GM23338 (cell line): ENCODE measurements at regions not wholly inside any gene's neighbourhood (a gene's known extent, or its start where the extent isn't known, plus 50 kb on each side); places are given as distances from the start of the nearest gene placed in this dataset.

Source experiments
- ATAC-seq: fragments of 200-7000 bp; cut with Tn5 transposase; 3 replicates; pipeline ENCODE4 v1.9.1; 2020
- DNase-seq: peaks from one replicate; pipeline ENCODE4 v3.0.0-alpha.2; 2015; ENCODE audit warnings: low spot score
- H2AFZ ChIP-seq: fragments of 200-600 bp; sonication (generic); 2 replicates; pipeline ENCODE4 v1.8.0; 2016; ENCODE audit warnings: antibody characterized with exemption, mild to moderate bottlenecking, moderate library complexity
- H3F3A ChIP-seq: fragments of 200-600 bp; sonication (generic); replicated peaks from 2 replicates; pipeline ENCODE4 v1.8.0; 2017; ENCODE audit warnings: antibody characterized with exemption, mixed run types, low read depth
- H3K27ac ChIP-seq: fragments of 200-600 bp; sonication (generic); 2 replicates; pipeline ENCODE4 v1.6.1; 2016; ENCODE audit warnings: low read depth
- H3K27me3 ChIP-seq: fragments of 200-600 bp; sonication (generic); 2 replicates; pipeline ENCODE4 v1.8.0; 2016; ENCODE audit warnings: mild to moderate bottlenecking, mixed run types, moderate library complexity; ENCODE audit not compliant: insufficient read depth
- H3K36me3 ChIP-seq: fragments of 200-600 bp; sonication (generic); 2 replicates; pipeline ENCODE4 v1.8.0; 2016; ENCODE audit warnings: mild to moderate bottlenecking; ENCODE audit not compliant: insufficient read depth
- H3K4me1 ChIP-seq: fragments of 200-600 bp; sonication (generic); 2 replicates; pipeline ENCODE4 v1.8.0; 2016; ENCODE audit warnings: mild to moderate bottlenecking, moderate library complexity; ENCODE audit not compliant: insufficient read depth
- H3K4me2 ChIP-seq: fragments of 200-600 bp; sonication (generic); 2 replicates; pipeline ENCODE4 v1.7.1; 2017; ENCODE audit warnings: mixed run types
- H3K4me3 ChIP-seq: fragments of 200-600 bp; sonication (generic); 2 replicates; pipeline ENCODE4 v1.6.1; 2016; ENCODE audit warnings: mixed run types
- H3K79me2 ChIP-seq: fragments of 200-600 bp; sonication (generic); replicated peaks from 2 replicates; pipeline ENCODE4 v1.8.0; 2017; ENCODE audit warnings: mild to moderate bottlenecking; ENCODE audit not compliant: insufficient read depth
- H3K9me2 ChIP-seq: fragments of 200-600 bp; sonication (generic); 2 replicates; pipeline ENCODE4 v1.8.0; 2017; ENCODE audit not compliant: insufficient read depth
- H4K20me1 ChIP-seq: fragments of 200-600 bp; sonication (generic); replicated peaks from 2 replicates; pipeline ENCODE4 v1.8.0; 2017; ENCODE audit warnings: mild to moderate bottlenecking; ENCODE audit not compliant: insufficient read depth
- H3K27ac Mint-ChIP-seq: 2 replicates; pipeline ENCODE4 v1.8.0; 2020; ENCODE audit warnings: inconsistent platforms, mild to moderate bottlenecking, moderate library complexity, mixed read lengths
- H3K27me3 Mint-ChIP-seq: 3 replicates; pipeline ENCODE4 v1.8.0; 2022; ENCODE audit warnings: low read depth, mild to moderate bottlenecking, moderate library complexity, mixed read lengths, inconsistent platforms; ENCODE audit not compliant: insufficient read depth, poor library complexity
- H3K36me3 Mint-ChIP-seq: 3 replicates; pipeline ENCODE4 v1.8.0; 2021; ENCODE audit warnings: low read depth, mild to moderate bottlenecking, inconsistent platforms, moderate library complexity, mixed read lengths
- H3K4me1 Mint-ChIP-seq: 3 replicates; pipeline ENCODE4 v1.8.0; 2020; ENCODE audit warnings: mild to moderate bottlenecking, inconsistent platforms, mixed read lengths
- H3K4me3 Mint-ChIP-seq: 3 replicates; pipeline ENCODE4 v1.8.0; 2021; ENCODE audit warnings: moderate library complexity, mild to moderate bottlenecking, inconsistent platforms, mixed read lengths
- H3K9me3 Mint-ChIP-seq: 3 replicates; pipeline ENCODE4 v1.8.0; 2020; ENCODE audit warnings: moderate library complexity, mild to moderate bottlenecking, inconsistent platforms, mixed read lengths
- CREB1 ChIP-seq: fragments of 250-450 bp; sonication (Bioruptor Pico); IDR thresholded peaks from 2 replicates; pipeline ENCODE4 v1.5.0; 2020; ENCODE audit warnings: low read depth, mild to moderate bottlenecking, moderate library complexity
- EZH2 ChIP-seq: fragments of 200-600 bp; sonication (generic); IDR thresholded peaks from one replicate; pipeline ENCODE4 v1.8.0; 2017; ENCODE audit warnings: antibody characterized with exemption, mild to moderate bottlenecking, low read depth; ENCODE audit not compliant: unreplicated experiment
- EZH2phosphoT487 ChIP-seq: fragments of 200-600 bp; sonication (generic); IDR thresholded peaks from one replicate; pipeline ENCODE4 v1.8.1; 2018; ENCODE audit warnings: antibody characterized with exemption; ENCODE audit not compliant: unreplicated experiment
- JUNB ChIP-seq: IDR thresholded peaks from one replicate; pipeline ENCODE4 v1.6.1; 2016; ENCODE audit warnings: antibody characterized with exemption; ENCODE audit not compliant: unreplicated experiment
- NANOG ChIP-seq: IDR thresholded peaks from 2 replicates; pipeline ENCODE4 v1.6.1; 2016; ENCODE audit warnings: antibody characterized with exemption, borderline replicate concordance
- POLR2AphosphoS5 ChIP-seq: IDR thresholded peaks from 2 replicates; pipeline ENCODE4 v1.6.1; 2016; ENCODE audit warnings: antibody characterized with exemption, low read depth
- STAT1 ChIP-seq: IDR thresholded peaks from one replicate; pipeline ENCODE4 v1.6.1; 2016; ENCODE audit warnings: antibody characterized with exemption; ENCODE audit not compliant: unreplicated experiment
- ZNF114 ChIP-seq: fragments of 250-450 bp; sonication (Bioruptor Pico); IDR thresholded peaks from 2 replicates; pipeline ENCODE4 v1.5.0; 2020; ENCODE audit warnings: mild to moderate bottlenecking, moderate library complexity
- ZNF331 ChIP-seq: fragments of 250-450 bp; sonication (Bioruptor Pico); IDR thresholded peaks from 2 replicates; pipeline ENCODE4 v1.5.0; 2020; ENCODE audit warnings: low read depth, mild to moderate bottlenecking, moderate library complexity
- TF ChIP-seq, protein P1 (sequence below), 2 experiments: fragments of 200-600 bp in 1 of 2; sonication (generic) in 1 of 2; conservative IDR thresholded peaks; 2 replicates each; pipeline versions ENCODE4 v1.5.1 to v1.6.1; 2016 to 2017; ENCODE audit warnings: antibody characterized with exemption in 2 of 2, low read depth in 2 of 2, mild to moderate bottlenecking in 2 of 2, moderate library complexity in 1 of 2
- TF ChIP-seq, protein P2 (sequence below): IDR thresholded peaks from 2 replicates; pipeline ENCODE4 v1.6.1; 2016; ENCODE audit warnings: antibody characterized with exemption
- TF ChIP-seq, protein P3 (sequence below): IDR thresholded peaks from one replicate; pipeline ENCODE4 v1.6.1; 2018; ENCODE audit warnings: antibody characterized with exemption; ENCODE audit not compliant: unreplicated experiment
- TF ChIP-seq, protein P4 (sequence below): fragments of 250-450 bp; sonication (Bioruptor Pico); IDR thresholded peaks from 2 replicates; pipeline ENCODE4 v1.5.0; 2020; ENCODE audit warnings: mild to moderate bottlenecking, moderate library complexity

DNA sequence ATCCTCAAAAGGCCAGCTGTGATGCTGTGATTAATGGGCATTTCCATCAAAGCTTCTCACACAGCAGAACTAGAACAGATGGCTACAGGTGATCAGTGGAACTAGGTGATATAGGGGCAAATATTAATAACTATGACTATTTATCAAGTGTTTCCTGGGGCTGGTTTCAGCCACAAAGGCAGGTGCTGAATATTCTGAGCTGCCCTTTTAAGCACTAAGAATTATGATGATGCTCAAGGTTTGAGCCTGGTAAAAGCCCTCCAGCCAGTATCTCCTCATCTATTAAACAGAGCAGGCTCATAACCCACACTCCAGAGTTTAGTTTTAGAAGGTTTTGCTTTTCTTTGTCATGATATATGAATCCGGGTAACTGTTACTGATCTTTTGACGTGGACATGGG is 129.5 kb upstream of the ACP3 start (continued):
- TF ChIP-seq, protein P1, sequence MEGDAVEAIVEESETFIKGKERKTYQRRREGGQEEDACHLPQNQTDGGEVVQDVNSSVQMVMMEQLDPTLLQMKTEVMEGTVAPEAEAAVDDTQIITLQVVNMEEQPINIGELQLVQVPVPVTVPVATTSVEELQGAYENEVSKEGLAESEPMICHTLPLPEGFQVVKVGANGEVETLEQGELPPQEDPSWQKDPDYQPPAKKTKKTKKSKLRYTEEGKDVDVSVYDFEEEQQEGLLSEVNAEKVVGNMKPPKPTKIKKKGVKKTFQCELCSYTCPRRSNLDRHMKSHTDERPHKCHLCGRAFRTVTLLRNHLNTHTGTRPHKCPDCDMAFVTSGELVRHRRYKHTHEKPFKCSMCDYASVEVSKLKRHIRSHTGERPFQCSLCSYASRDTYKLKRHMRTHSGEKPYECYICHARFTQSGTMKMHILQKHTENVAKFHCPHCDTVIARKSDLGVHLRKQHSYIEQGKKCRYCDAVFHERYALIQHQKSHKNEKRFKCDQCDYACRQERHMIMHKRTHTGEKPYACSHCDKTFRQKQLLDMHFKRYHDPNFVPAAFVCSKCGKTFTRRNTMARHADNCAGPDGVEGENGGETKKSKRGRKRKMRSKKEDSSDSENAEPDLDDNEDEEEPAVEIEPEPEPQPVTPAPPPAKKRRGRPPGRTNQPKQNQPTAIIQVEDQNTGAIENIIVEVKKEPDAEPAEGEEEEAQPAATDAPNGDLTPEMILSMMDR (conservative IDR thresholded peaks at IDR 0.05; ENCODE audit: low read depth in 2 of 2), result no peak

DNA sequence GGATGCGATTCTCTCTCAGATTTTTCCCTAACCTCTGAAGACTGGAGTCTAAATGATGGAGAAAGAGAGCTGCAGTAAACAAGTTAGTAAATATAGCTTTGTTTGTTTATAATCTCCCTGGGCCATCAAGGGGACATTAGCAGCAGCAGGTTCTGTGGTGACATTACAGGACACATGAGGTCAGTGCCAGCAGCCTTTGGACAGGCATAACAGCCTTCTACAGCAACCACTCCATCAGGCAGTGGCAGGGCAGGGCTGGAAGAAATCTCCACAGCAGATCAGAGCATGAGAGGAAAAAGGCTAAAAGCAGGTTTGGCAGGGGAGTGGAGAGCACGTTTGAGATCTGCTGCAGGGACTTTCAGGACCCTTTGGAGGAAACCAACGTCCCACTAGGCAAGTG is 127.6 kb upstream of the ACP3 start:
- H3F3A ChIP-seq, result no peaks in the 10 kb centered on the region
- H3K36me3 ChIP-seq, result no peaks in the 10 kb centered on the region
- Mint-ChIP-seq H3K4me1 (peaks cover 2% of the 10 kb centered on the region; the same call in 2 of the 3 replicates), H3K27me3 (no peaks in the 10 kb centered on the region), H3K27ac (no peak overlapping the region), H3K9me3 (no peaks in the 10 kb centered on the region), H3K36me3 (no peaks in the 10 kb centered on the region), H3K4me3 (no peak overlapping the region)
- H3K27me3 ChIP-seq, result no peaks in the 10 kb centered on the region
- no peak for ATAC-seq
- H3K79me2 ChIP-seq, result no peaks in the 10 kb centered on the region
- H3K4me2 ChIP-seq, result no peak overlapping the region
- H4K20me1 ChIP-seq, result no peaks in the 10 kb centered on the region
- no peak for DNase-seq
- no peak overlapping the region for H3K4me3 ChIP-seq
- H3K9me2 ChIP-seq, result no peaks in the 10 kb centered on the region
- no peaks in the 10 kb centered on the region for H3K4me1 ChIP-seq
- H3K27ac ChIP-seq, result no peak overlapping the region
- 0 out of 2 replicates have a peak overlapping the region, but pooled peaks have one; percentile 25 for H2AFZ ChIP-seq
- TF ChIP-seq, protein P2, sequence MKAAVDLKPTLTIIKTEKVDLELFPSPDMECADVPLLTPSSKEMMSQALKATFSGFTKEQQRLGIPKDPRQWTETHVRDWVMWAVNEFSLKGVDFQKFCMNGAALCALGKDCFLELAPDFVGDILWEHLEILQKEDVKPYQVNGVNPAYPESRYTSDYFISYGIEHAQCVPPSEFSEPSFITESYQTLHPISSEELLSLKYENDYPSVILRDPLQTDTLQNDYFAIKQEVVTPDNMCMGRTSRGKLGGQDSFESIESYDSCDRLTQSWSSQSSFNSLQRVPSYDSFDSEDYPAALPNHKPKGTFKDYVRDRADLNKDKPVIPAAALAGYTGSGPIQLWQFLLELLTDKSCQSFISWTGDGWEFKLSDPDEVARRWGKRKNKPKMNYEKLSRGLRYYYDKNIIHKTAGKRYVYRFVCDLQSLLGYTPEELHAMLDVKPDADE, result no peak
- no peak for TF ChIP-seq POLR2AphosphoS5
- no peak for TF ChIP-seq EZH2phosphoT487
- TF ChIP-seq, protein P3, sequence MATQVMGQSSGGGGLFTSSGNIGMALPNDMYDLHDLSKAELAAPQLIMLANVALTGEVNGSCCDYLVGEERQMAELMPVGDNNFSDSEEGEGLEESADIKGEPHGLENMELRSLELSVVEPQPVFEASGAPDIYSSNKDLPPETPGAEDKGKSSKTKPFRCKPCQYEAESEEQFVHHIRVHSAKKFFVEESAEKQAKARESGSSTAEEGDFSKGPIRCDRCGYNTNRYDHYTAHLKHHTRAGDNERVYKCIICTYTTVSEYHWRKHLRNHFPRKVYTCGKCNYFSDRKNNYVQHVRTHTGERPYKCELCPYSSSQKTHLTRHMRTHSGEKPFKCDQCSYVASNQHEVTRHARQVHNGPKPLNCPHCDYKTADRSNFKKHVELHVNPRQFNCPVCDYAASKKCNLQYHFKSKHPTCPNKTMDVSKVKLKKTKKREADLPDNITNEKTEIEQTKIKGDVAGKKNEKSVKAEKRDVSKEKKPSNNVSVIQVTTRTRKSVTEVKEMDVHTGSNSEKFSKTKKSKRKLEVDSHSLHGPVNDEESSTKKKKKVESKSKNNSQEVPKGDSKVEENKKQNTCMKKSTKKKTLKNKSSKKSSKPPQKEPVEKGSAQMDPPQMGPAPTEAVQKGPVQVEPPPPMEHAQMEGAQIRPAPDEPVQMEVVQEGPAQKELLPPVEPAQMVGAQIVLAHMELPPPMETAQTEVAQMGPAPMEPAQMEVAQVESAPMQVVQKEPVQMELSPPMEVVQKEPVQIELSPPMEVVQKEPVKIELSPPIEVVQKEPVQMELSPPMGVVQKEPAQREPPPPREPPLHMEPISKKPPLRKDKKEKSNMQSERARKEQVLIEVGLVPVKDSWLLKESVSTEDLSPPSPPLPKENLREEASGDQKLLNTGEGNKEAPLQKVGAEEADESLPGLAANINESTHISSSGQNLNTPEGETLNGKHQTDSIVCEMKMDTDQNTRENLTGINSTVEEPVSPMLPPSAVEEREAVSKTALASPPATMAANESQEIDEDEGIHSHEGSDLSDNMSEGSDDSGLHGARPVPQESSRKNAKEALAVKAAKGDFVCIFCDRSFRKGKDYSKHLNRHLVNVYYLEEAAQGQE, result no peak
- no peak for TF ChIP-seq JUNB
- TF ChIP-seq CREB1 (CRISPR knock-in tag), result no peak
- TF ChIP-seq, protein P4, sequence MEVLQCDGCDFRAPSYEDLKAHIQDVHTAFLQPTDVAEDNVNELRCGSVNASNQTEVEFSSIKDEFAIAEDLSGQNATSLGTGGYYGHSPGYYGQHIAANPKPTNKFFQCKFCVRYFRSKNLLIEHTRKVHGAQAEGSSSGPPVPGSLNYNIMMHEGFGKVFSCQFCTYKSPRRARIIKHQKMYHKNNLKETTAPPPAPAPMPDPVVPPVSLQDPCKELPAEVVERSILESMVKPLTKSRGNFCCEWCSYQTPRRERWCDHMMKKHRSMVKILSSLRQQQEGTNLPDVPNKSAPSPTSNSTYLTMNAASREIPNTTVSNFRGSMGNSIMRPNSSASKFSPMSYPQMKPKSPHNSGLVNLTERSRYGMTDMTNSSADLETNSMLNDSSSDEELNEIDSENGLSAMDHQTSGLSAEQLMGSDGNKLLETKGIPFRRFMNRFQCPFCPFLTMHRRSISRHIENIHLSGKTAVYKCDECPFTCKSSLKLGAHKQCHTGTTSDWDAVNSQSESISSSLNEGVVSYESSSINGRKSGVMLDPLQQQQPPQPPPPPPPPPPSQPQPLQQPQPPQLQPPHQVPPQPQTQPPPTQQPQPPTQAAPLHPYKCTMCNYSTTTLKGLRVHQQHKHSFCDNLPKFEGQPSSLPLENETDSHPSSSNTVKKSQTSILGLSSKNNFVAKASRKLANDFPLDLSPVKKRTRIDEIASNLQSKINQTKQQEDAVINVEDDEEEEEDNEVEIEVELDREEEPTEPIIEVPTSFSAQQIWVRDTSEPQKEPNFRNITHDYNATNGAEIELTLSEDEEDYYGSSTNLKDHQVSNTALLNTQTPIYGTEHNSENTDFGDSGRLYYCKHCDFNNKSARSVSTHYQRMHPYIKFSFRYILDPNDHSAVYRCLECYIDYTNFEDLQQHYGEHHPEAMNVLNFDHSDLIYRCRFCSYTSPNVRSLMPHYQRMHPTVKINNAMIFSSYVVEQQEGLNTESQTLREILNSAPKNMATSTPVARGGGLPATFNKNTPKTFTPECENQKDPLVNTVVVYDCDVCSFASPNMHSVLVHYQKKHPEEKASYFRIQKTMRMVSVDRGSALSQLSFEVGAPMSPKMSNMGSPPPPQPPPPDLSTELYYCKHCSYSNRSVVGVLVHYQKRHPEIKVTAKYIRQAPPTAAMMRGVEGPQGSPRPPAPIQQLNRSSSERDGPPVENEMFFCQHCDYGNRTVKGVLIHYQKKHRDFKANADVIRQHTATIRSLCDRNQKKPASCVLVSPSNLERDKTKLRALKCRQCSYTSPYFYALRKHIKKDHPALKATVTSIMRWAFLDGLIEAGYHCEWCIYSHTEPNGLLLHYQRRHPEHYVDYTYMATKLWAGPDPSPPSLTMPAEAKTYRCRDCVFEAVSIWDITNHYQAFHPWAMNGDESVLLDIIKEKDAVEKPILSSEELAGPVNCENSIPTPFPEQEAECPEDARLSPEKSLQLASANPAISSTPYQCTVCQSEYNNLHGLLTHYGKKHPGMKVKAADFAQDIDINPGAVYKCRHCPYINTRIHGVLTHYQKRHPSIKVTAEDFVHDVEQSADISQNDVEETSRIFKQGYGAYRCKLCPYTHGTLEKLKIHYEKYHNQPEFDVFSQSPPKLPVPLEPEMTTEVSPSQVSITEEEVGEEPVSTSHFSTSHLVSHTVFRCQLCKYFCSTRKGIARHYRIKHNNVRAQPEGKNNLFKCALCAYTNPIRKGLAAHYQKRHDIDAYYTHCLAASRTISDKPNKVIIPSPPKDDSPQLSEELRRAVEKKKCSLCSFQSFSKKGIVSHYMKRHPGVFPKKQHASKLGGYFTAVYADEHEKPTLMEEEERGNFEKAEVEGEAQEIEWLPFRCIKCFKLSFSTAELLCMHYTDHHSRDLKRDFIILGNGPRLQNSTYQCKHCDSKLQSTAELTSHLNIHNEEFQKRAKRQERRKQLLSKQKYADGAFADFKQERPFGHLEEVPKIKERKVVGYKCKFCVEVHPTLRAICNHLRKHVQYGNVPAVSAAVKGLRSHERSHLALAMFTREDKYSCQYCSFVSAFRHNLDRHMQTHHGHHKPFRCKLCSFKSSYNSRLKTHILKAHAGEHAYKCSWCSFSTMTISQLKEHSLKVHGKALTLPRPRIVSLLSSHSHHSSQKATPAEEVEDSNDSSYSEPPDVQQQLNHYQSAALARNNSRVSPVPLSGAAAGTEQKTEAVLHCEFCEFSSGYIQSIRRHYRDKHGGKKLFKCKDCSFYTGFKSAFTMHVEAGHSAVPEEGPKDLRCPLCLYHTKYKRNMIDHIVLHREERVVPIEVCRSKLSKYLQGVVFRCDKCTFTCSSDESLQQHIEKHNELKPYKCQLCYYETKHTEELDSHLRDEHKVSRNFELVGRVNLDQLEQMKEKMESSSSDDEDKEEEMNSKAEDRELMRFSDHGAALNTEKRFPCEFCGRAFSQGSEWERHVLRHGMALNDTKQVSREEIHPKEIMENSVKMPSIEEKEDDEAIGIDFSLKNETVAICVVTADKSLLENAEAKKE, result no peak
- TF ChIP-seq EZH2, result no peak
- no peak for TF ChIP-seq ZNF331 (CRISPR knock-in tag)
- no peak for TF ChIP-seq STAT1
- no peak for TF ChIP-seq NANOG
- TF ChIP-seq ZNF114, result no peak
